Common myeloid progenitor, CD34-positive (primary cell): ENCODE measurements at regions not wholly inside any gene's neighbourhood (a gene's known extent, or its start where the extent isn't known, plus 50 kb on each side); places are given as distances from the start of the nearest gene placed in this dataset.

Source experiments
- CTCF ChIA-PET: fragments of 350-600 bp; sonication (Branson Sonifier 250); formaldehyde crosslinking; loops from one replicate; lab custom pipeline; 2021; ENCODE audit warnings: antibody characterized with exemption; lab: Charles Lee
- POLR2A ChIA-PET: fragments of 350-600 bp; sonication (Branson Sonifier 250); formaldehyde crosslinking; loops from one replicate; lab custom pipeline; 2021; ENCODE audit warnings: antibody characterized with exemption; lab: Charles Lee
- DNase-seq, 3 donors: peaks; one replicate each; pipeline versions ENCODE4 v3.0.0 to v3.0.0-alpha.2; 2013
- H3K27ac ChIP-seq, 2 experiments: 1 replicate in 1 of 2; 2 replicates in 1 of 2; pipeline ENCODE4 v1.7.0; 2013; ENCODE audit warnings: inconsistent platforms in 2 of 2, low read length in 2 of 2, mild to moderate bottlenecking in 2 of 2, low read depth in 1 of 2, moderate library complexity in 1 of 2; ENCODE audit not compliant: severe bottlenecking in 2 of 2, insufficient read depth in 1 of 2, poor library complexity in 1 of 2
- H3K27me3 ChIP-seq, 5 experiments: replicated peaks in 2 of 5; 1 replicate in 3 of 5; 2 replicates in 2 of 5; pipeline versions ENCODE4 v1.6.1 to v1.7.0; 2013; ENCODE audit warnings: low read length in 4 of 5, mild to moderate bottlenecking in 2 of 5, moderate library complexity in 2 of 5, inconsistent platforms in 1 of 5; ENCODE audit not compliant: insufficient read depth in 5 of 5, control insufficient read depth in 4 of 5
- H3K36me3 ChIP-seq, 4 experiments: 1 replicate in 2 of 4; 2 replicates in 2 of 4; pipeline versions ENCODE4 v1.6.1 to v1.7.0; 2013; ENCODE audit warnings: low read length in 3 of 4, control low read depth in 1 of 4, mild to moderate bottlenecking in 1 of 4; ENCODE audit not compliant: control insufficient read depth in 4 of 4, insufficient read depth in 4 of 4
- H3K4me1 ChIP-seq, 4 experiments: 1 replicate in 3 of 4; 2 replicates in 1 of 4; pipeline versions ENCODE4 v1.6.1 to v1.7.1; 2013; ENCODE audit warnings: low read length in 3 of 4, mild to moderate bottlenecking in 3 of 4, control low read depth in 1 of 4, inconsistent platforms in 1 of 4, moderate library complexity in 1 of 4; ENCODE audit not compliant: control insufficient read depth in 4 of 4, insufficient read depth in 4 of 4; ENCODE audit errors: control extremely low read depth in 1 of 4
- H3K4me3 ChIP-seq, 7 experiments: 1 replicate in 4 of 7; 2 replicates in 3 of 7; pipeline versions ENCODE4 v1.5.1 to v1.7.0; 2013; ENCODE audit warnings: mild to moderate bottlenecking in 7 of 7, low read length in 6 of 7, moderate library complexity in 6 of 7, inconsistent platforms in 2 of 7, low read depth in 2 of 7, control low read depth in 1 of 7; ENCODE audit not compliant: insufficient read depth in 4 of 7, control insufficient read depth in 1 of 7; ENCODE audit errors: extremely low read depth in 1 of 7
- H3K9me3 ChIP-seq, 5 experiments: 1 replicate in 4 of 5; 2 replicates in 1 of 5; pipeline versions ENCODE4 v1.6.1 to v1.7.1; 2013; ENCODE audit warnings: low read length in 4 of 5, mild to moderate bottlenecking in 2 of 5, inconsistent platforms in 1 of 5, low read depth in 1 of 5, moderate library complexity in 1 of 5; ENCODE audit not compliant: control insufficient read depth in 4 of 5, insufficient read depth in 2 of 5; ENCODE audit errors: control extremely low read depth in 1 of 5
- WGBS: methylation state at CpG from one replicate; pipeline ENCODE4 v1.1.5; 2013; ENCODE audit not compliant: insufficient coverage; 5-methylcytosine and 5-hydroxymethylcytosine counted together

- DNase-seq, result no peak
- Histone ChIP-seq H3K27ac (no peak overlapping the region), H3K27me3 (peaks cover 0 to 4% (median 0%) of the 10 kb centered on the region in 5 experiments), H3K36me3 (no peaks in the 10 kb centered on the region), H3K4me3 (no peak overlapping the region), H3K4me1 (no peaks in the 10 kb centered on the region), H3K9me3 (peaks cover 0 to 10% (median 2%) of the 10 kb centered on the region in 5 experiments)
- WGBS, result 86% methylated on average over 1 of the region's 1 CpG
- ChIA-PET POLR2A (no interaction called here), CTCF (no interaction called here)
These were observed 368.6 kb downstream of the HNRNPD start for GRCh38 chr4:82005158-82005557.

GRCh38 chr4:81997313-81997712 is 376.5 kb downstream of the HNRNPD start:
- WGBS, result no CpG with 5 or more reads among the region's 2 CpGs

GRCh38 chr4:81990898-81991297 is 382.9 kb downstream of the HNRNPD start:
- WGBS, result no CpG with 5 or more reads among the region's 1 CpG
- H3K27me3 ChIP-seq, result peaks cover 0 to 2% (median 0%) of the 10 kb centered on the region in 5 experiments
- no peak for DNase-seq
- no peak overlapping the region for H3K27ac ChIP-seq
- H3K36me3 ChIP-seq, result no peaks in the 10 kb centered on the region
- no peak overlapping the region for H3K4me3 ChIP-seq
- ChIA-PET CTCF (no interaction called here), POLR2A (no interaction called here)
- no peaks in the 10 kb centered on the region for H3K9me3 ChIP-seq
- H3K4me1 ChIP-seq, result no peaks in the 10 kb centered on the region

More at GRCh38 chr4:81997313-81997712, 376.5 kb downstream of the HNRNPD start:
- Histone ChIP-seq H3K9me3 (peaks cover 0 to 5% (median 2%) of the 10 kb centered on the region in 5 experiments), H3K4me3 (no peak overlapping the region), H3K4me1 (no peaks in the 10 kb centered on the region), H3K36me3 (no peaks in the 10 kb centered on the region), H3K27me3 (no peaks in the 10 kb centered on the region), H3K27ac (no peak overlapping the region)
- CTCF ChIA-PET, result no interaction called here
- no peak for DNase-seq
- POLR2A ChIA-PET, result no interaction called here

- no peak for DNase-seq
- Histone ChIP-seq H3K4me1 (no peaks in the 10 kb centered on the region), H3K27ac (no peak overlapping the region), H3K36me3 (no peaks in the 10 kb centered on the region), H3K4me3 (no peak overlapping the region), H3K9me3 (no peaks in the 10 kb centered on the region), H3K27me3 (peaks cover 0 to 2% (median 0%) of the 10 kb centered on the region in 5 experiments)
- POLR2A ChIA-PET, result interaction anchor here (0.5 kb wide), 1 partner anchor 298 kb away, joined by 3 read pairs; no protein-coding TSS in a partner anchor
- CTCF ChIA-PET, result no interaction called here
- WGBS, result 84% methylated on average over 4 of the region's 4 CpGs
These were observed 383.6 kb downstream of the HNRNPD start for GRCh38 chr4:81990211-81990610.

GRCh38 chr4:81989202-81989601 is 384.6 kb downstream of the HNRNPD start:
- no peak for DNase-seq
- Histone ChIP-seq H3K36me3 (no peaks in the 10 kb centered on the region), H3K4me1 (no peaks in the 10 kb centered on the region), H3K27me3 (peaks cover 0 to 2% (median 0%) of the 10 kb centered on the region in 5 experiments), H3K9me3 (no peaks in the 10 kb centered on the region), H3K27ac (no peak overlapping the region), H3K4me3 (no peak overlapping the region)
- ChIA-PET CTCF (interaction anchor here (0.7 kb wide), 1 partner anchor 88 kb away, joined by 3 read pairs; no protein-coding TSS in a partner anchor), POLR2A (no interaction called here)
- WGBS, result no CpG with 5 or more reads among the region's 1 CpG

GRCh38 chr4:81988178-81988577 is 385.6 kb downstream of the HNRNPD start:
- H3K36me3 ChIP-seq, result no peaks in the 10 kb centered on the region
- no peaks in the 10 kb centered on the region for H3K9me3 ChIP-seq
- WGBS, result 100% methylated on average over 2 of the region's 4 CpGs
- no peaks in the 10 kb centered on the region for H3K4me1 ChIP-seq
- H3K27me3 ChIP-seq, result peaks cover 0 to 2% (median 0%) of the 10 kb centered on the region in 5 experiments
- no peak for DNase-seq
- no peak overlapping the region for H3K27ac ChIP-seq
- POLR2A ChIA-PET, result no interaction called here
- H3K4me3 ChIP-seq, result no peak overlapping the region
- CTCF ChIA-PET, result no interaction called here

GRCh38 chr4:81984746-81985145 is 389.0 kb downstream of the HNRNPD start:
- 96% methylated on average over 3 of the region's 3 CpGs for WGBS
- DNase-seq, result no peak
- H3K36me3 ChIP-seq, result no peaks in the 10 kb centered on the region
- H3K27me3 ChIP-seq, result peaks cover 0 to 2% (median 0%) of the 10 kb centered on the region in 5 experiments
- no peak overlapping the region for H3K4me3 ChIP-seq
- H3K9me3 ChIP-seq, result no peaks in the 10 kb centered on the region
- POLR2A ChIA-PET, result no interaction called here
- H3K27ac ChIP-seq, result no peak overlapping the region
- no peaks in the 10 kb centered on the region for H3K4me1 ChIP-seq
- CTCF ChIA-PET, result interaction anchor here (0.9 kb wide), 1 partner anchor 18 kb away, joined by 3 read pairs; no protein-coding TSS in a partner anchor
